HCEC 1CT (cell line): ENCODE measurements at regions not wholly inside any gene's neighbourhood (a gene's known extent, or its start where the extent isn't known, plus 50 kb on each side); places are given as distances from the start of the nearest gene placed in this dataset.
"Not testable (repeated sequence)": the region's sequence is repeated elsewhere in the genome, so short reads cannot be mapped to it uniquely, and the experiment has no call there.

Experiments used
- DNase-seq: peaks from one replicate; pipeline ENCODE4 v3.0.0-alpha.2; 2017

DNA sequence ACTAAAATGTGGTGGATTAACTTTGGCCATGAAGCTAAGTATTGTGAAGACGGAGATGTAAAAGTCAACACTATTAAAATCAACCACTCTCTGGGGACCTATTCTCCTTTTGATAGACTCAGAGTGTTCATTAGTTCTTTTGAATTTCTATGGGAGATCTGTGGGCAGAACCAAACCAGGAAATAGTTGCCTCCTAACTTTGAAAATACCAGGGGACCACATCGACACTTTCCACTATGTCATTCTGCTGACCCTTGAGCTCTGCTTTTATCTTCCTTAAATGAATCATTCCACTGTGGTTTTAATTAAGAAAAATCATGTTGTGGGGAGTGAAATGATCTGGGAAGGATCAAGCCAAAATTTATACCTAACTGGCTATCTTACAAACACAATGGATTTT is 960.5 kb downstream of the GATA3 start:
- no peak for DNase-seq

DNA sequence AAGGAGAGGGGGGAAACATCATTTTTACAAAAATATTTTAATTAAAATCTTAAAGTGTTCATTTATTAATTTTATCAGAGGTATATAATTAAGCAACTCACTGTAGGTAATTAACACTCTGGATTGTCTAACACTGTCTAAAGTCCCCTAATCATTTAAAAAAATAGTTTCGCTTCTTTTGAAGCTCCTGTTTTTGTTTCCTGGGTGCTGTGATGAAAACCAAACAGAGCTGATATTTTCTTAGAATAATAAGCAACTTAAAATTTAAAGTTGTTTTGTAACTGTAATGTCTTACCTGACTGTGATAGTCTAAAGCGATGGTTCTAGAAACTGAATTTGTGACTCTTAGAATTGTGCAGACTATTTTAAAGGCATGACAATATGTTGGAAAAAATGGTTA is 961.0 kb downstream of the GATA3 start:
- no peak for DNase-seq

DNA sequence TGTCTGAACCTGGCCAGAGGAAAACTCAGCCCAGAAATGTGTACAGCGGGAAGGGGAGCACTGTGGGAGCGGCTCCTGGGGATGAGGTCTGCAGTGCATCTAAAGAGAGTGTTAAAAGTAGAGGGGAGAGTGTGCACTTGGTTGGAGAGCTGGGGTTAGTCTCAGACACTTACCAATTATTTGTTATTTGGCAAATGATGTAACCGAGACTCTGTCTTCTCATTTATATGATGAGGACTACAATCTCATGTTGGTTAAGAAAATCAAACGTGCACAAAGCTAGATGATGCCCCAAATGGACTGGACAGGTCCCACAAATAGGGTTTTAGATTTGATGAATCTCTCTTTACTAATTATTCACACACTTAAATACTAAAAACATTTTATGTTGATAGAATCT is 962.4 kb downstream of the GATA3 start:
- DNase-seq = no peak

DNA sequence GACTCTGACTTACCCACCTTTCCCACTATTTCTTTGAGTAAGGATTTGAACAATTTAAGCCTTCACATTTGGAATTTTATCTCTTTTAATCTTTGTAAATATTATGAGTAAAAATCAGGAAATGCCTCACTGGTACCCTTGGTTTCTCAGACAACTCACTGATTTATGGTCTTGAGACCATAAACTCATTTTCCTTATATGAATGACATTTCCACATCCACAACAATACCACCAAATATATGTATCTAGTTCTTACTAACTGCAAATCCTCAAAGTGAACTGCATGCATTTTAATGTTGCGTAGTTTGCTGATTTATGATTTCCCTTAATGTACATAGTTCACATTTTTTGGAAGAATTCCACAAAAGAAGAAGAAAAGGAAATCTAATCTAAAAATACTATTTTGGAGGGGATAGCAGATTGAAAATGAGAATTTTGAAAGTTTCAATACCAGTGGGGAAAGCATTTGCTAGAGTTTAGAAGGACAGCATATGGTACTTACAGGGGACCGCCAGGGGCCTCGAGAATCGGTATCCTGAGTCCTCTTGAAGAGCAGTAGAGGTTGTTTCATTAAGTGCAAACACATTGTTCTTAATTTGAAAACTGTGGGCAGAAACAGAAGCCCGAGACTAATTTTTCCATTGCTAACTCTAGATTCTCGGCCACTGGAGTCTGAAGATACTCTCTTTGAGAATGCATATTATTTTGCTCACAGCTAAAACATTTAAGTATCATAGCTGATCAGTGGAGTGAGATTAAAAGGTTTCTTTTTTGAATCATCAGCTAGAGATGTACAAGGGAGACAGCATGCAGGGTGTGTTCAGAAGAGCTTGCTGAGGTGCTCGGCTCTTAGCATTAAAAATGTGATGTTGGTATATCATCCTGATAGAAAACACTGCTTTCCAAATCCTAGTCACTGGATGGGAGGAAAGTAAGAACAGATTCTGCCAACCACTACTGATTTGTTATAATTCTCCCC is 964.0 kb downstream of the GATA3 start:
- DNase-seq = no peak

DNA sequence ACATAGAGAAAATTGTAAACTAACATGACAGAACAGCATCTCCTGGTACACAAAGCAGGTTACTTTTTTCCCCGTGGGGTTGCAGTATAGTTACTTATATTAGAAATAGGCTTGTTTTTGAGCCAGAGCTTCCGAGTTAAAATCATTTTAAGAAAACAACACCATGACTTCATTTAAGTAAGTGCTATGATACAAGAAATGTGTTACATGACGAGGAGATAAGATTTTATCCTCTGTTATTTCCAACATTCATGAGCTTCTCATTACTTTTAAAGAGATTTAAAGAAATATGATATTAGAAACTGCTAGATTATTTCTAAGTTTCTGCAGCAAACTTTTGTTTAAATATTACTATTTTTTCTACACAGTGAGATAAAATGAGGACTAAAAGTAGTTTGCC is 968.7 kb downstream of the GATA3 start:
- DNase-seq = no peak

DNA sequence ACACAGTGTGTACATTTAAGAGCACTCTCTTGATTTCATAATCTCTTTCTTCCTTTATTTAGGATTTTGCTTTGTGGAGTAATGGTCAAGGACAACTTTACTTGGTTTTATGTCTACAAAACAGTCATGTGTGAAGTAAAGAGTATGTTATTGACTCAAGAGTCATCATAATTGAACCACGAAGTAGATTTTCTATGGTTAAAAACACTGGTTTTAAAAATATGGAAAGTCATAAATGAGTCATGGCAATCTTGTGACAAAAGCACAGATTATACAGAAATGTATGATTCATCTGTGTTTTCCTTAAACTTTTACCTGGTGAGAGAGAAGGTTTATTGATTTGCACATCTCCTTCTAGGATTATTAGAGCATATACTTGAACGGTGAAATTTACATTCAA is 969.7 kb downstream of the GATA3 start:
- DNase-seq = peak; percentile 49

DNA sequence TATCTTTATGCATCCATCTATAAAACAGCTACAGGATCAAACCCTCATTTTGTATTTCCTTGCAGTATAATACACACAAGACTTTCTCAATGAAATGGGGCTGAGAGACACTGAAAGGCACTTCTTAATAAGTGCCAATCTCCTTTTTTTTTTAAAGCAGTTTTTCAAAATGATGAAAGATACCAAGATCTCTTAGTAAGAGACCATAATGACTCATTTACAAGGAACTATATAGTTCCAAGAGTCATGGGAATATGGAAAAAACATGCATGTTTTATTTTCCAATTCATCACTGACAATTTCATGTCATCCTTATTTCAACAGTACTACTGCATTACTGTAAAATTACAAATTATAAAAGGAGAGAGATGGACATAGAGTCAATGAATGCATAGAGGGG is 973.7 kb downstream of the GATA3 start:
- peak; percentile 50 for DNase-seq

DNA sequence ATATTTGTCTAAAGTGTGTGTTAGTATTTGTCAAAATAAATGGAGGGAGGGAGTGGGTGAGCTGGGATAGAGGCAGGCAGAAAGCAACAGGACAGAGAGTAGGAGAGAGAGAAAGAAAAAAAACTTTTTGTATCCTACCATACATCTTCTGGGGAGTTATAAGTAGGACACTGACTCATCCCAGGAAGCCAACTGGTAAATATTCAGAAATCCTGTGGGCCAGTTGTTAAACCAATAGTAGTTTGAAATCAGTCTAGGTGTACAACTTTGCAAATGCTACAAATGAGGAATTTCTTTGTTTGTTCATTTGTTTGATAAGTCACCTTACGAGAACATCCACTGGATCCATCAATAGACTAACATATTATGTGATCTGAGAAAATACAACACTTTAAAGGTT is 980.9 kb downstream of the GATA3 start:
- no peak for DNase-seq

DNA sequence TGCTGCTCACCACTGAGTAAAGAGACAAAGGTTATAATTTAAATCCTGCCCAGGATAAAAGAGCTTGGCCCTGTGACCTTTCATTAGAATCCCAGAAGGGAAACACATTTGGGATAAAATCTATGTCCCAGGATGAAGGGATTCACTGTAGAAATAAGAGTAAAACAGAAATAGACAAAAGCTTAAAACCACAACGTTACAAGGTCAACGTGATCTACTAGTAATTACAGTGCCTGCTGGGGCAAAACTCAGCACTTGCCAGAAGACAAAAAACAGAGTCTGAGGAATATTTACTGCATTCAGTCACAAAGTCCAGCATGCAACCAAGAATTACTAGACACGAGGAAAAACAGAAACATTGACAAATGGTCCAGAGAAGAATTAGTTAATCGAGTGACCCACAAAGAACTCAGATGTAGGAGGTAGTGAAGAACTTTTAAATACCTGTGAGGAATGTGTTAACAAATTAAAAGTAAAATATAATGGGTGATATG is 982.3 kb downstream of the GATA3 start:
- DNase-seq = no peak

DNA sequence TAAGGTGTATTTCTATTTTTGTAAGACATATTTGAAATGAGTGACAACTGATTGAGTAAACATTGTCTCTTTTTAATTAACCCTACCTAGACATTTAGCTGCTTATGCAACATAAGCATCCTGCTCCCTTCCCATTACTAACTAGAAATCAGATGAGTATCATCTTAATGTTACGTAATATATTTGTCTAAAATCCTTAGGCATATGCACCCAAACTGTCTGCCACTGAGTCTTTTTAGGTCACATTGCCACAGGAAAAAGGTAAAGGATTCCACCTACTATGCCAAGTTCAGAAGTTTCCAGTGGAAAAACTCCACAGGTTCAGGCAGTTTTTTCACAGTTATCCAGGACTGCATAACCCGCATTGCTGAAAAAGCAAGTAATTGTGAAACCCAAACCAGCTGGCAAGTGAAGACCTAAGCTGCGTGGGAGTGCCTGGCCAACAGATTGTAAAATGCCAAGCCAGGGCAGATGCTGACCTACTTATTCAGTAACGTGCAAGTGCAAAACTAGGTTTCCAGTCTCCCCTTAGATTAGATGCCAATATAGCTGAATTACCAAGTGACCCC is 983.7 kb downstream of the GATA3 start:
- no peak for DNase-seq

DNA sequence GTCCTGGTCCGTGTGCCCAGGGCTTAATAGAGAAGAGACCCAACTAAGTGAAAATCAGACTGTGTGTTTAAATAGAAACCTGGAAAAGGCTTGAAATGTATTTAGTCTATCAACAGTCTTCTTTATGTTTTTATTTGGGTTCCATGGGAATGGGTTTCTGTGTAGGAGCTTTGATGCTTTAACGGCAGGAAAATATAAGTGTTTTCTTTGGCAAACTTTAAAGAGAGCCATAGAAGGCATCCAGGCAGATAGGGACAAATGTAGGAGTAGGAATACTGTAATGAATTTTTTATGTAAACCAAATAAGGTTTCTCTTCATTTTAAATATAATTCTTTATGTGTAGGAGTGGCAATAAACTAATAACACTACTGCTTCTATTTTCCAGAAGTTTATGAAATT is 989.0 kb downstream of the GATA3 start:
- DNase-seq = no peak

DNA sequence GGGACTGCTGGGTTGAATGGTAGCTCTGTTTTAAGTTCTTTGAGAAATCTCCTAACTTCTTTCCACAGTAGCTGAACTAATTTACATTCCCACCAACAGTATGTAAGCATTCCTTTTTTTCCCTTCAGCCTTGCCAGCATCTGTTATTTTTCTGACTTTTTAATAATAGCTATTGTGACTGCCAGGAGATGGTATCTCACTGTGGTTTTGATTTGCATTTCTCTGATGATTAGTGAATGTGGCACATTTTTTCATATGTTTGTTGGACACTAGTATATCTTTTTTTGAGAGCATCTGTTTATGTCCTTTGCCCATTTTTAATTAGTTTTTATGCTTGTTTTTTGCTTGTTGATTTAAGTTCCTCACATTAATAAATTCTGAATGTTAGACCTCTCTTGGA is 990.8 kb downstream of the GATA3 start:
- no peak for DNase-seq

DNA sequence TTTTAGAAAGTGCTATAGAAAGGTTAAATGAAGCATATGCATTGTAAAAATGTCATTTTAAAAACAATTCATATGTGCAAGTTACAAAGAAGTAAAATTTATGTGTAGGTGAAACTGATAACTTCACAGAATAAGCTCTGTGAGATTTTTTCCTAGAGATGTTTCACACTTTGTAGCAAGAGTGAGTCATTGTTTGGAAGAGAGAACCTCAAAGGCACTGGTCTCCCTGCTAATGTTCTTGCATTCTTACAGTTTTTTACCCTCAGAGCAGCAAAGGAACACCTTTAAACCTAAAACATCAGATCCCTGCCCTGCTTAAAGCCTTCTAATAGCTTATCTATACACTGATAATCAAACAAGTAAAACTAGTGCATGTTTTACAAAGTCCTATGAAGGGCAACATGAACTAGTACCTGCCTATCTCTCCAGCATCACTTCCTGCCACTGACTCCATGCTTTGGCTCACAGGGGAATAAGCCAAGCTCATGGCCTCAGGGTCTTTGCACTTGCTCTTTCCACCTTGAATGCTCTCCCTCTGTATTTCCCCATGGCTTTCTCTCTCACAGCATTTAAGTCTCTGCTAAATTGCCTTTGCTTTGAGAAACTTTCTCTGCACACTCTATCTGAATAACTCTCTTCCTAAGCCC is 997.0 kb downstream of the GATA3 start:
- no peak for DNase-seq

DNA sequence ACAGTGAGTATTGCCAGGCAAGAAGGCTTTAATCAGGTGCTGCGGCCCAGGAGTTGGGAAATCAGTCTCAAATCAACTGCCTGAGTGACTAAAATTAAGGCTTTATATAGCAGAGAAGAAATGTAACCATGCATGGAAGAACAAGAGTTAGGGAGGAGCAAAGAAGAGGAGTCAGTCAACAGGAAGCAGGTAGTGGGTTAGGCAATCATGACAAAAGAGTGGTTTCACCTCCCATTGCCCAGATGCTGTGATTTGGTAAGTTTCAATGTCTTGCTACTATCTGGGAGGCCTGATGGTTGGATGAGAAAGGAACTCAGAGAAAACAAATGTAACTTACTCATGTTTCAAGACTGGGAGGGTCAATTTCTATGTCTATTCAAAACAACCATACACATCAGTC is 998.3 kb downstream of the GATA3 start:
- no peak for DNase-seq

DNA sequence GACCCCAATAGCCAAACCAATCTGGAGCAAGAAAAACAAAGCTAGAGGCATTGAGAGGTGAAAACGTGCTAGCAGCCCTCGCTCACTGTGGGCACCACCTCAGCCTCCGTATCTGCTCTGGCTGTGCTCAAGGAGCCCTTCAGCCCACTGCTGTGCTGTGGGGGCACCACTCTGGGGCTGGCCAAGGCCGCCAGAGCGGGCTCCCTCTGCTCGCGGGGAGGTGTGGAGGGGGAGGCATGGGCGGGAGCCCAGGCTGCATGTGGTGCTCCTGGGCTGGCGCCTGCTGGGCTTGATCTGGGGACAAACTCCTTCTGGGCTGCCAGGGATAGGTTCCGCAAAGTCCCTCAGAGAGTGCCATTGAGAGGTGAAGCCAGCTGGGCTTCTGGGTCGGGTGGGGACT is 1002.0 kb downstream of the GATA3 start:
- DNase-seq = no peak

DNA sequence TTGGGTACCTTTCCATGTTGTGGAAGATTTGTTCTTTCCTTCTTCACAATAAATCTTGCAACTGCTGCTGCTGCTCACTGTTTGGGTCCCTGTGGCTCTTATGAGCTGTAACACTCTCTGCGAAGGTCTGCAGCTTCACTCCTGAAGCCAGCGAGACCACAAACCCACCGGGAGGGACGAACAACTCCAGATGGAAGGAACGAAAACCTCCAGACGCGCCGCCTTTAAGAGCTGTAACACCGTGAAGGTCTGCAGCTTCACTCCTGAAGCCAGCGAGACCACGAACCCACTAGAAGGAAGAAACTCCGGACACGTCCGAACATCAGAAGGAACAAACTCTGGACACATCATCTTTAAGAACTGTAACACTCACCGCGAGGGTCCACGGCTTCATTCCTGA is 1002.8 kb downstream of the GATA3 start:
- not testable (repeated sequence) for DNase-seq

DNA sequence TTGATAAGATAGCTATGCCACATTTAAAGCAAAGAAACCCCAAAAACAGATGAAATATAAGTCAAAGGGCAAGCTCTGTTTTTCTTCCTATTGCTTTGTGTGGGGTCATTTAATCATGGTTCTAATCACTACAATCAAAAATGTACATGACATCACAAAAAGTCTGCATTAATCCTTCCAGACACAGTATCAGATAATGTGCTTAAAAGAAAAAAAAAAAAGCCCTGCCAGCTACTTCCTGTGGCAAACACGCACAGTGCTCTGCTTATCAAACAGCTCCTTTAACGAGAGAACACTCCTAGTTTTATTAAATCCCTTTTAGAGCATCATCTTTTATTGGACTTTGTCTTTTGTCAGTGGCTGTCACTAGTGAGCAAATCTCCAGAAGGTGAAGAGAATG is 1005.8 kb downstream of the GATA3 start:
- no peak for DNase-seq

DNA sequence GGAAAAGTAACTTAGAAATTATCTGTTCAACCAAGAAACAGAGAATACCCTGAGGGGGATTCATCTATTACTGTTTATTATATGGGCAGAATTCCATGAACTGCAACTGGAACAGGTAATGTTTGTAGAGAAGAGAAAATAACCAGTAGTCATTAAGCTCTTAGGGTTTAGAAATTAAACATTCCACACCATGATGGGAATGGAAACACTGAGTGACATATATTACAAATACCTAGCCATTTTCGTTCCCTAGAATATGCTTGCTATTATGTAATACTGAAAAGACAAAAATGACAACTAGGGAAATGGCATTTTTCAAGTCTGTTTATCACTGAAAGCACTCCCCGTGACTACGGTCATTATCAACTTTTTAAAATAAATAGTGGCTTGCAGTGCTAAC is 1007.4 kb downstream of the GATA3 start:
- no peak for DNase-seq

DNA sequence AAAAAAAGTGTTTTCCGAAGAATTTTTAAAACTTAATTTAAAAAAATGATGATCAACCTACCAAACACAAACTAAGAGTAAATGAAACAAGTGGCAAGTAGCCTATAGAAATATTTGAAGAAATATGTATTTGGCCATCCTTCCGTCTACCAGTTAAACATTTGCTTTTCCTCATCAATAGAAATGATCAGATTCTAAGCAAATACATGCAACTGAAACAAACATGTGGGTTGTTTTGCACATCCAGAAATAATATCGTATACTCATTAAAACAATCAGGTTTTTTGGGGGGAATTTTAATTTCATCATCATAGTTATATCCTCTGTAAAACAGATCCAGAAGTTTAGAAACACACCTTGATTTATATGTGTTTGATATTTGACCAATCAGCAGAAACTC is 1011.7 kb downstream of the GATA3 start:
- DNase-seq = no peak

DNA sequence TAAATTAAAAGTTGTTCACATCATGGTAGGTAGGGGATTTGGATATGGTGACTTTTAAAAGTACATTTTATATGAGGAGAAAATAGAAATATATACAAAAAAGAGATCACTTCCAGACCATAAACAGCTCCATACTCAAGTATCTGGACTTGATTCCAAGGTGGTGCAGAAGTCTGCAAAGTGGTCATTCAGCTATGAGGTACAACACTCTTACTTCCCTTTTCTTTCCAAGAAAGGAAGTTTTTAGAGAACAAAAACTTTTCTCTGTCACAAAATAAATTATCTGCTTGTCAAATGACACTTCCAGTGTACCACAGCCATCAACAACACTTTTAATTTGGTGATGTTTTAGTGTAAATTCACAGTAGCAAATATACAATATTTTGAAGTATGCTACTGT is 1013.5 kb downstream of the GATA3 start:
- DNase-seq = no peak

DNA sequence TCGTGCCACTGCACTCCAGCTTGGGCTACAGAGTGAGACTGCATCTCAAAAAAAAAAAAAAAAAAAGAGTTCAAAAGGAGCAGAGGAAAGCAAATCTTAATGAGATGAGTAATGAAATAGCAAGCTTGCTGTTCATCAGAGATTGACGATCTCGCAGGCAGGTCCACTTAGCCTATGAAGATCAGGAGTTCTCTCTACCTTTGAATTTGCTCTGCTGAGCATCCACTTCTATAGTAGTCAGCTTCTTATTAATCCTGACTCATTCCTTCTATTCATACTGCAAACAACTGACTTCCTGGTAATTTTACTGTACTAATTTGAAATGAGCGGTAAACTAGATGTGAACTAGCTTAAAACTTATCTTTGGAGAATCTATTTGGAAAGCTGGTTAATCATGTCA is 1014.6 kb downstream of the GATA3 start:
- peak; percentile 13 for DNase-seq

DNA sequence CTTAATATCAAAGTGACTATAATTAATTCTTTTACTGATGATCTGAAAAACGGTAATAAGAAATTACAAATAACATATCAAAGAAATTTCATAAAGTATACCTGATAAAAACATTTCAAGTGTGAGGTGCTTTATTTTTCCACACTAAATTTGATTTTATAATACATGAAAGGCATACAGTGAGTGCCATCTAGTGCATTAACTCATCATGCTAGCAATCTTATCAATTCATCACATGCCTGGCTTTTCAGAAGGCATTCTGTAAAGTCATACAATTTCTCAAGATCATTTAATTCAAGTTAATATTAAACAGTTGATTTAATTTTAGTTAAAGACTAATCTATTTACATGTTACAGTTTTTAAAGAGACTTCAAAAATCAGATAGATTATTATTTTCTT is 1020.9 kb downstream of the GATA3 start:
- DNase-seq = no peak

DNA sequence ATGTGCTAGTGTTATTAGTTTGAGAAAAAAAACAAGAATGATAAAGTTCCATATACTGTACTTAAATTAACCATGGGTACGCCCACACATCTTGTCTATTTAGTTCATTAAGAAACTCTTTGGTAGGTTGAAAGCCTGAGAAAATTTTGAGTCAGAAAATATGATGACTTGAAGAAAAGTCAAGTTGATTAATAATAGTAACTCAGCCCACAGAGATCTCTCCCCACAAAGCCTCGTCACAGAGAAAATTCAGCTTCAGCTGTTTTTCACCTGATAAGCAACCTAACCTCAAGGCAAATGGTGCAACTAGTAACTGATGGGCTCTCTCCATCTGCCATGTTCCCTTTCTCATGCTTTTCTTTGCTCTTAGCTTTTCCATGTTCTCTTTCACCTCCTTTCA is 1021.6 kb downstream of the GATA3 start:
- no peak for DNase-seq

DNA sequence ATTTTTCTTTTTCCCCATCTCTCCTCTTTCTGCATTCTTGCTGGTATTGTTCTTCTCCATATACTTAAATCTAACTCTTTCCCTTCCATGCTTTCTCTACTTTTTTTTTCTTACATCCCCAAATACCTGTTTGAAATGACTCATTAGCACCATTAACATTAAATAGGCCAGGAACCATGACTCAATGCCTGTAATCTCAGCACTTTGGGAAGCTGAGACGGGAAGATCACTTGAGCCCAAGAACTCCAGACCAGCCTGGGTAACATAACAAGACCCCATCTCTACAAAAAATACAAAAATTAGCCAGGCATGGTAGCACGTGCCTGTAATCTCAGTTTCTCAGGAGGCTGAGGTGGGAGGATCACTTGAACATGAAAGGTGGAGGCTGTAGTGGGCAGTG is 1026.8 kb downstream of the GATA3 start:
- no peak for DNase-seq
